ENCODE measurements at regions not wholly inside any gene's neighbourhood (a gene's known extent, or its start where the extent isn't known, plus 50 kb on each side); places are given as distances from the start of the nearest gene placed in this dataset.

DNA sequence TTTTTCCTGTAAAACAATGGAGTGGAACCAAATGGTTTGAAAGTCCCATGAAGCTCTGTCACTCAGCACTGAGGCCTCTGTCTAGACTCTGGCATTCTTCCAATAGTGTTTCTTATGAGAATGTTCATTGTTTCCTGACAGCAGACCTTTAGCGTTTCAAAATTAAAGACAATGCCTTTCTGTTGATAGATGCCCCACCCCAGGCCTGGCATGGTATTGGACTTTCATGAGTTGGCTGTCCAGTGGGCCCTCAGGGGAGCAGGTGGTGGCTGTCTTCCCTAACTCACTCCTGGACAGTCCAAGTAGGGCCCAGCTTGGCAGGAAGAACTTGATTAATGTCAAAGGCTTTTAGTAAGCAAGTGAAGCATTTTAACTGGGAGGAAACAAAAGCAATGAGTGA lies 186.5 kb upstream of the CCL2 start:
- TF ChIP-seq, protein P1, sequence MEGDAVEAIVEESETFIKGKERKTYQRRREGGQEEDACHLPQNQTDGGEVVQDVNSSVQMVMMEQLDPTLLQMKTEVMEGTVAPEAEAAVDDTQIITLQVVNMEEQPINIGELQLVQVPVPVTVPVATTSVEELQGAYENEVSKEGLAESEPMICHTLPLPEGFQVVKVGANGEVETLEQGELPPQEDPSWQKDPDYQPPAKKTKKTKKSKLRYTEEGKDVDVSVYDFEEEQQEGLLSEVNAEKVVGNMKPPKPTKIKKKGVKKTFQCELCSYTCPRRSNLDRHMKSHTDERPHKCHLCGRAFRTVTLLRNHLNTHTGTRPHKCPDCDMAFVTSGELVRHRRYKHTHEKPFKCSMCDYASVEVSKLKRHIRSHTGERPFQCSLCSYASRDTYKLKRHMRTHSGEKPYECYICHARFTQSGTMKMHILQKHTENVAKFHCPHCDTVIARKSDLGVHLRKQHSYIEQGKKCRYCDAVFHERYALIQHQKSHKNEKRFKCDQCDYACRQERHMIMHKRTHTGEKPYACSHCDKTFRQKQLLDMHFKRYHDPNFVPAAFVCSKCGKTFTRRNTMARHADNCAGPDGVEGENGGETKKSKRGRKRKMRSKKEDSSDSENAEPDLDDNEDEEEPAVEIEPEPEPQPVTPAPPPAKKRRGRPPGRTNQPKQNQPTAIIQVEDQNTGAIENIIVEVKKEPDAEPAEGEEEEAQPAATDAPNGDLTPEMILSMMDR (IDR thresholded peaks at IDR 0.05) = no peak
- TF ChIP-seq POLR2A (IDR thresholded peaks at IDR 0.05) = no peak
